Progenitor cell of endocrine pancreas (in vitro differentiated cells): ENCODE measurements at regions not wholly inside any gene's neighbourhood (a gene's known extent, or its start where the extent isn't known, plus 50 kb on each side); places are given as distances from the start of the nearest gene placed in this dataset.

Experiments used
- DNase-seq: peaks from one replicate; pipeline ENCODE4 v3.0.0; 2021; ENCODE audit warnings: low spot score; ENCODE audit not compliant: unreplicated experiment
- H3K27ac Mint-ChIP-seq: 2 replicates; pipeline ENCODE4 v1.8.0; 2021; ENCODE audit warnings: mild to moderate bottlenecking, moderate library complexity, mixed read lengths
- H3K27me3 Mint-ChIP-seq: 2 replicates; pipeline ENCODE4 v1.8.0; 2021; ENCODE audit warnings: mixed read lengths
- H3K36me3 Mint-ChIP-seq: 2 replicates; pipeline ENCODE4 v1.8.0; 2022; ENCODE audit warnings: mixed read lengths; ENCODE audit not compliant: insufficient read depth
- H3K4me1 Mint-ChIP-seq: 2 replicates; pipeline ENCODE4 v1.8.0; 2021; ENCODE audit warnings: low read depth, mixed read lengths
- H3K4me3 Mint-ChIP-seq: 2 replicates; pipeline ENCODE4 v1.8.0; 2021; ENCODE audit warnings: low read depth, mild to moderate bottlenecking, moderate library complexity, mixed read lengths
- H3K9me3 Mint-ChIP-seq: 2 replicates; pipeline ENCODE4 v1.8.0; 2021; ENCODE audit warnings: low read depth, mixed read lengths
- TF ChIP-seq, protein P1 (sequence below): fragments of 200-600 bp; sonication (generic); IDR thresholded peaks from one replicate; pipeline ENCODE4 v1.5.0; 2021; ENCODE audit warnings: antibody characterized with exemption, mild to moderate bottlenecking; ENCODE audit not compliant: unreplicated experiment

DNA sequence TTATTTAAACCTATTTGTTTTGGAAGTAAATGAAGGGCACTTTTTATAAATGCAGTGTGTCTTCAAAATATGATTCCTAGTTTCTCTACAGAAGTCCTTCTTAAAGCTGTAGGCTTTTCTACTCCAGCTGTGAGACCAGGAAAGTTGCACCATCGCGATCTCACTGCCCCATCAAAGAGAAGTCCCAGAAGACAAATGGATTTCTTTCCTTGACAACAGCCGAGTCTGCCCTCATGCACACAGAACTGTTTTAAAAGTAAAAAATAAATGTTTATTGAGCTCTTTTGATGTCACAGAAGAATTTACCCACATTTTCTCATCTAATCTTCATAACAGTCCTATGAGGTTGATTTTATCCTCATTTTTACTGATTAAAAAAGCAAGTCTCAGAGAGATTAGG, 324.4 kb upstream of the NT5E start:
- Mint-ChIP-seq H3K27ac (no peak overlapping the region), H3K4me1 (no peaks in the 10 kb centered on the region), H3K9me3 (no peaks in the 10 kb centered on the region), H3K36me3 (no peaks in the 10 kb centered on the region), H3K27me3 (peaks cover 18% of the 10 kb centered on the region), H3K4me3 (no peak overlapping the region)
- DNase-seq: no peak
- TF ChIP-seq, protein P1, sequence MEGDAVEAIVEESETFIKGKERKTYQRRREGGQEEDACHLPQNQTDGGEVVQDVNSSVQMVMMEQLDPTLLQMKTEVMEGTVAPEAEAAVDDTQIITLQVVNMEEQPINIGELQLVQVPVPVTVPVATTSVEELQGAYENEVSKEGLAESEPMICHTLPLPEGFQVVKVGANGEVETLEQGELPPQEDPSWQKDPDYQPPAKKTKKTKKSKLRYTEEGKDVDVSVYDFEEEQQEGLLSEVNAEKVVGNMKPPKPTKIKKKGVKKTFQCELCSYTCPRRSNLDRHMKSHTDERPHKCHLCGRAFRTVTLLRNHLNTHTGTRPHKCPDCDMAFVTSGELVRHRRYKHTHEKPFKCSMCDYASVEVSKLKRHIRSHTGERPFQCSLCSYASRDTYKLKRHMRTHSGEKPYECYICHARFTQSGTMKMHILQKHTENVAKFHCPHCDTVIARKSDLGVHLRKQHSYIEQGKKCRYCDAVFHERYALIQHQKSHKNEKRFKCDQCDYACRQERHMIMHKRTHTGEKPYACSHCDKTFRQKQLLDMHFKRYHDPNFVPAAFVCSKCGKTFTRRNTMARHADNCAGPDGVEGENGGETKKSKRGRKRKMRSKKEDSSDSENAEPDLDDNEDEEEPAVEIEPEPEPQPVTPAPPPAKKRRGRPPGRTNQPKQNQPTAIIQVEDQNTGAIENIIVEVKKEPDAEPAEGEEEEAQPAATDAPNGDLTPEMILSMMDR: no peak

DNA sequence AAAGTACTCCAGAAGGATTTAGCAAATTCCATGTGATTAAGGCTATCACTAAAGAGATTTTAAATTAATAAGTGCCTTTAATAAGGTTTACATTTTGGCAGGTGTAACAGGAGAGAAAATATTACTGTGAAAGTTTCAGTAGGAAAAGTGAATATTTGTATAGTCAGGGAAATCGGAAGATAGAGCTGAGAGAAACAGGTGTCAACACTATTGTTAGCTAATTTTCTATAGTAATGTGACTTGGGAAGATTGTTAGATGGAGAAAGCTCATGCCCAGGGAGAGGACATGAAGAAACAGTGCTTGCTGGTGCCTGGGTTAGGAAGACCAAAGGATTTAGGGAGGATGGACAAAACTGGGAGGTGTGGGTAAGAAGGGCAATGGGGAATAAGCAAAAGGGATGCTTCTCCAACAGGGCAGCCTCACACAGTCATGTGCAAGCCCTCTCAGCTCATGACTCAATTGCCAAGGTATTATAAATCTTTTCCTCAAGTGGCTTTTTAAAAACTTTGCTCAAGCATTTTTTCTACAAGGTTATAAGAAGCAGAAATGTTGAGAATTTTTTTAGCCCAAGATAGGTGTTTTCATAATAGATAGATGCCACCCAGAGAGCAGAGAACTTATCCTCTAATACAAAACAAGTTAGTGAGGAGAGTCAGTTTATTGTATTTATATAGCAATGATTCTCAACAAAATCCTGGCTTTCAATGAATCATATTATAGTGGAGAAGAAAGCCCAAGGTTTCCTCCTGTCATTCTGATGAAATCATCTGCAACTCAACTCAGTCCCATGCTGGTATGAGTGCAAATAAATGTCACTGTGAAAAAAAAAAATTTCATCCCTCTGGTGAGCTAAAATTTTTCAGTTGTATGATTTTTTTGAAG, 325.2 kb upstream of the NT5E start:
- Mint-ChIP-seq H3K4me3 (no peak overlapping the region), H3K27me3 (peaks cover 18% of the 10 kb centered on the region), H3K36me3 (no peaks in the 10 kb centered on the region), H3K27ac (no peak overlapping the region), H3K9me3 (no peaks in the 10 kb centered on the region), H3K4me1 (no peaks in the 10 kb centered on the region)
- TF ChIP-seq, protein P1: no peak
- no peak for DNase-seq

DNA sequence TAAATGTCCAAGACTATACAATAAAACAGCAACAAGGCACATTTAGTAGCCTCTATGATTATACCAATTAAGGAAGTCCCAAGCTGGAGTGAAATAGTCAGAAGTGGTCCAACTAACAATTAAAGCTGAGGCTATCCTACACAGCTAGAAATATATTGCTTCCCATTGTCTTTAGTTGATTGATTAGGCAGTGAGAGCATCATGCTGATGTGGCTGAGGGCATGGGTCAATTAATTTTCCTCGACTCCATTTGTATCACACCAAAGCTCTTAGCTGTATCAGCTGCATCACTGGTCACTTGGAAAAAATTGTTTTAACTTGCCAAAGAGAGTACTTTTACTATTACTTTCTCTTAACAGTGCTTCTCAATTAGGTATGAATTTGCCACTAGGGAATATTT, 328.7 kb upstream of the NT5E start:
- H3K9me3 Mint-ChIP-seq: no peaks in the 10 kb centered on the region
- DNase-seq: no peak
- no peaks in the 10 kb centered on the region for H3K36me3 Mint-ChIP-seq
- no peak overlapping the region for H3K27ac Mint-ChIP-seq
- peaks cover 10% of the 10 kb centered on the region for H3K27me3 Mint-ChIP-seq
- H3K4me1 Mint-ChIP-seq: peaks cover 7% of the 10 kb centered on the region
- no peak overlapping the region for H3K4me3 Mint-ChIP-seq
- TF ChIP-seq, protein P1: no peak

DNA sequence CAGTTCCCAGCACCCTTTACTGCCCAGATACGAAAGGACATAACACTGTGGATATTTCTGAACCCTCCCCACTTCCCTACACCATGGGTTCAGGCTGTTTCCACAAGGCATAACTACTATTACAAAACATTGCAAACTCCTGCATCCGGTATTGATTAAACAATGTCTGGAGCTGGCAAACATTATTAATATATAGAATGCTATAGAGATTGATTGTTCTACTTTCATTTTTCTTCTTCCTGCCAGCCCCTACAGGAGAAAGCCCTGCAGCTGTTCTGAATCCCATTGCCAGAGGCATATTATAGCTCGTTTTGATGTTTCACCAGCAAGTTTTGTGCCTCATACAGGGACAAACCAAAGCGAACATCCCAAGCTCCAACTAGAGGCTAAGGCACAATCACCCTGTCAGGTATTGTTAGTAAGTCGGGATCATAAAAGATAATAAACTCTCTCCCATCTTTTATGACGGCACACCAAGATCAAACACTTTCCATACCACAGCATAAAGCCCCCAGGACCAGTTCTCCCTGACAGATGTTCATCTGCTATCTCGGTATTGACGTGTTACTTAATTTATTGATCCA, 331.1 kb upstream of the NT5E start:
- H3K27me3 Mint-ChIP-seq: peaks cover 4% of the 10 kb centered on the region
- no peak for DNase-seq
- H3K36me3 Mint-ChIP-seq: no peaks in the 10 kb centered on the region
- no peak overlapping the region for H3K27ac Mint-ChIP-seq
- H3K4me3 Mint-ChIP-seq: no peak overlapping the region
- no peaks in the 10 kb centered on the region for H3K9me3 Mint-ChIP-seq
- TF ChIP-seq, protein P1: no peak
- peaks cover 9% of the 10 kb centered on the region for H3K4me1 Mint-ChIP-seq

DNA sequence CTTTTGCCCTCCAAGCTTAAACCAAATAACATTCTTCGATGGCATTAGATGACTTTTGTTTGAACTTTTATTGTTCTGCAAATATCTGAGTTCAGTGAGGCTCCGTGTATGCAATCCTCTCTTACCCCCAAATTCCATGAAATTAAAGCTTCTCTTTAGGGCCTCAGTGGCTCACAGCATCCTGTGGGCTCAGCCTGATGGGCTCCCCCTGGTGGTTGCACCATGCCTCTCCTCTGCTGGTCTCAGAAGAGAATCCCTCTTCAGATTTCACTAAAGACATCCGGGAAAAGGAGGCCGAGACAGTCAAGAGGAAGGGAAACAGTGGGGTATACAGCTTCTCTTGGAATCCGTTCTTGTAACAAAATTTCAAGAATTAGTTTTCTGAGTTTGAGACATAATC, 331.6 kb upstream of the NT5E start:
- Mint-ChIP-seq H3K36me3 (no peaks in the 10 kb centered on the region), H3K27ac (no peak overlapping the region), H3K4me3 (no peak overlapping the region), H3K27me3 (peaks cover 4% of the 10 kb centered on the region), H3K9me3 (no peaks in the 10 kb centered on the region), H3K4me1 (peaks cover 9% of the 10 kb centered on the region)
- TF ChIP-seq, protein P1: peak; percentile 30
- DNase-seq: no peak
